GM12878 (cell line): ENCODE measurements at regions not wholly inside any gene's neighbourhood (a gene's known extent, or its start where the extent isn't known, plus 50 kb on each side); places are given as distances from the start of the nearest gene placed in this dataset.

ENCODE experiments used
- CEBPB ChIP-seq, 2 experiments: fragments of 150-350 bp in 1 of 2; IDR thresholded peaks; 2 replicates each; pipeline ENCODE4 v1.6.1; 2012 to 2014; ENCODE audit warnings: low read depth in 2 of 2, low read length in 2 of 2, borderline replicate concordance in 1 of 2, inconsistent platforms in 1 of 2
- GATAD2B ChIP-seq: fragments of 450-650 bp; conservative IDR thresholded peaks from 2 replicates; pipeline ENCODE4 v1.6.1; 2017; ENCODE audit warnings: low read depth, mild to moderate bottlenecking, moderate library complexity
- PAX5 ChIP-seq: IDR thresholded peaks from 2 replicates; pipeline ENCODE4 v1.6.1; 2011; ENCODE audit warnings: low read depth, low read length, borderline replicate concordance
- PML ChIP-seq: IDR thresholded peaks from 2 replicates; pipeline ENCODE4 v1.6.1; 2012; ENCODE audit warnings: low read length, inconsistent platforms
- POU2F2 ChIP-seq: IDR thresholded peaks from 3 replicates; pipeline ENCODE4 v1.6.1; 2011; ENCODE audit warnings: low read depth, mild to moderate bottlenecking, low read length, borderline replicate concordance
- RFX5 ChIP-seq: IDR thresholded peaks from 2 replicates; pipeline ENCODE4 v1.6.1; 2011; ENCODE audit warnings: low read depth, low read length, improper control_type of control experiment
- RUNX3 ChIP-seq: IDR thresholded peaks from 2 replicates; pipeline ENCODE4 v1.6.1; 2012; ENCODE audit warnings: low read length, inconsistent platforms
- SRF ChIP-seq, 2 experiments: IDR thresholded peaks; 2 replicates each; pipeline ENCODE4 v1.6.1; 2011; ENCODE audit warnings: low read depth in 2 of 2, low read length in 2 of 2, mild to moderate bottlenecking in 1 of 2, moderate library complexity in 1 of 2
- ZNF384 ChIP-seq: IDR thresholded peaks from 2 replicates; pipeline ENCODE4 v1.6.1; 2012; ENCODE audit warnings: low read depth, mild to moderate bottlenecking, low read length, improper control_type of control experiment, borderline replicate concordance
- ZZZ3 ChIP-seq: IDR thresholded peaks from 2 replicates; pipeline ENCODE4 v1.6.1; 2011; ENCODE audit warnings: low read depth; ENCODE audit not compliant: control insufficient read depth, insufficient read length
- TF ChIP-seq, protein P1 (sequence below): fragments of 450-650 bp; formaldehyde crosslinking; IDR thresholded peaks from 2 replicates; pipeline ENCODE4 v1.4.0; 2022; ENCODE audit warnings: mild to moderate bottlenecking, moderate library complexity
- TF ChIP-seq, protein P2 (sequence below): IDR thresholded peaks from 2 replicates; pipeline ENCODE4 v1.6.1; 2012; ENCODE audit warnings: mild to moderate bottlenecking, low read depth, low read length
- TF ChIP-seq, protein P3 (sequence below): fragments of 450-650 bp; formaldehyde crosslinking; IDR thresholded peaks from 2 replicates; pipeline ENCODE4 v1.5.0; 2022; ENCODE audit warnings: mild to moderate bottlenecking, missing genetic modification characterization
- TF ChIP-seq, protein P4 (sequence below): fragments of 450-650 bp; conservative IDR thresholded peaks from 2 replicates; pipeline ENCODE4 v1.6.1; 2017; ENCODE audit warnings: mild to moderate bottlenecking, moderate library complexity
- TF ChIP-seq, protein P5 (sequence below): fragments of 450-650 bp; IDR thresholded peaks from 2 replicates; pipeline ENCODE4 v1.6.1; 2017; ENCODE audit warnings: borderline replicate concordance

DNA sequence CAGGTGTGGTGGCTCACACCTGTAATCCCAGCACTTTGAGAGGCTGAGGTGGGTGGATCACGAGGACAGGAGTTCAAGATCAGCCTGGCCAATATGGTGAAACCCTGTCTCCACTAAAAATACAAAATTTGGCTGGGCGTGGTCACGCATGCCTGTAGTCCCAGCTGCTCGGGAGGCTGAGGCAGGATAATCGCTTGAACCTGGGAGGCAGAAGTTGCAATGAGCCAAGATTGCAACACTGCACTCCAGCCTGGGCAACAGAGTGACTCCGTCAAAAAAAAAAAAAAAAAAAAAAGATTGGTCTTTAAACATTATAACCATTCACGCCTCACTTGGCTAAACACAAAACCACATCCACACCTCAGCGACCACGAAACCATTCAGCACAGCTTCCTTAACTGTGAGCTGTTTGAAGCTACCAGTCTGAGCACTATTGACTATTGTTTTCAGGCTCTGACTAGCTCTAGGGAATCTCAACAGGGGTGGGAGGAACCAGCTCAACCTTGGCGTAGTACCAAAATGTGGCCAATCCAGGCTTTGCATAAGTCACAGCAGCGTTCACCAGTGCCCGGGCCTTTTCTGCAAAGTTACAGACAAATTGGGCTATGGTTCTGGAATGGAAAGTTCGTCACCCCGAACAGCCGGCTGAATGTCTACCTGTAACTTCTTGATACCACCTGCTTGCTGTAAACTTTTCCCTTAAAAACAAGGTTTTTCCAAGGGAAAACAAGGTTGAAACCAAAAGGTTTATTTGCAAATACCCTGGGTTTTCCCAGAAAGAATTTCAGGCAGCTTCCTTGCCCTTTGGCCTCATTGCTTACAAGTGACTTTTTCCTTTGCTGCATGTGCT is 73.6 kb upstream of the DHX15 start (continued):
- TF ChIP-seq, protein P1, sequence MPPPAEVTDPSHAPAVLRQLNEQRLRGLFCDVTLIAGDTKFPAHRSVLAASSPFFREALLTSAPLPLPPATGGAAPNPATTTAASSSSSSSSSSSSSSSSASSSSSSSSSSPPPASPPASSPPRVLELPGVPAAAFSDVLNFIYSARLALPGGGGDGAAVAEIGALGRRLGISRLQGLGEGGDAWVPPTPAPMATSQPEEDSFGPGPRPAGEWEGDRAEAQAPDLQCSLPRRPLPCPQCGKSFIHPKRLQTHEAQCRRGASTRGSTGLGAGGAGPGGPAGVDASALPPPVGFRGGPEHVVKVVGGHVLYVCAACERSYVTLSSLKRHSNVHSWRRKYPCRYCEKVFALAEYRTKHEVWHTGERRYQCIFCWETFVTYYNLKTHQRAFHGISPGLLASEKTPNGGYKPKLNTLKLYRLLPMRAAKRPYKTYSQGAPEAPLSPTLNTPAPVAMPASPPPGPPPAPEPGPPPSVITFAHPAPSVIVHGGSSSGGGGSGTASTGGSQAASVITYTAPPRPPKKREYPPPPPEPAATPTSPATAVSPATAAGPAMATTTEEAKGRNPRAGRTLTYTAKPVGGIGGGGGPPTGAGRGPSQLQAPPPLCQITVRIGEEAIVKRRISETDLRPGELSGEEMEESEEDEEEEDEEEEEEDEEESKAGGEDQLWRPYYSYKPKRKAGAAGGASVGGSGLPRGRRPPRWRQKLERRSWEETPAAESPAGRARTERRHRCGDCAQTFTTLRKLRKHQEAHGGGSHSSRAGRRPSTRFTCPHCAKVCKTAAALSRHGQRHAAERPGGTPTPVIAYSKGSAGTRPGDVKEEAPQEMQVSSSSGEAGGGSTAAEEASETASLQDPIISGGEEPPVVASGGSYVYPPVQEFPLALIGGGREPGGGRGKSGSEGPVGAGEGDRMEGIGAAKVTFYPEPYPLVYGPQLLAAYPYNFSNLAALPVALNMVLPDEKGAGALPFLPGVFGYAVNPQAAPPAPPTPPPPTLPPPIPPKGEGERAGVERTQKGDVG (CRISPR knock-in tag), result no peak
- no peak for TF ChIP-seq CEBPB (IDR thresholded peaks at IDR 0.05; ENCODE audit: borderline replicate concordance in 1 of 2, low read depth in 2 of 2, low read length in 2 of 2)
- TF ChIP-seq POU2F2, result no peak
- no peak for TF ChIP-seq RFX5
- TF ChIP-seq ZZZ3, result no peak
- TF ChIP-seq, protein P2, sequence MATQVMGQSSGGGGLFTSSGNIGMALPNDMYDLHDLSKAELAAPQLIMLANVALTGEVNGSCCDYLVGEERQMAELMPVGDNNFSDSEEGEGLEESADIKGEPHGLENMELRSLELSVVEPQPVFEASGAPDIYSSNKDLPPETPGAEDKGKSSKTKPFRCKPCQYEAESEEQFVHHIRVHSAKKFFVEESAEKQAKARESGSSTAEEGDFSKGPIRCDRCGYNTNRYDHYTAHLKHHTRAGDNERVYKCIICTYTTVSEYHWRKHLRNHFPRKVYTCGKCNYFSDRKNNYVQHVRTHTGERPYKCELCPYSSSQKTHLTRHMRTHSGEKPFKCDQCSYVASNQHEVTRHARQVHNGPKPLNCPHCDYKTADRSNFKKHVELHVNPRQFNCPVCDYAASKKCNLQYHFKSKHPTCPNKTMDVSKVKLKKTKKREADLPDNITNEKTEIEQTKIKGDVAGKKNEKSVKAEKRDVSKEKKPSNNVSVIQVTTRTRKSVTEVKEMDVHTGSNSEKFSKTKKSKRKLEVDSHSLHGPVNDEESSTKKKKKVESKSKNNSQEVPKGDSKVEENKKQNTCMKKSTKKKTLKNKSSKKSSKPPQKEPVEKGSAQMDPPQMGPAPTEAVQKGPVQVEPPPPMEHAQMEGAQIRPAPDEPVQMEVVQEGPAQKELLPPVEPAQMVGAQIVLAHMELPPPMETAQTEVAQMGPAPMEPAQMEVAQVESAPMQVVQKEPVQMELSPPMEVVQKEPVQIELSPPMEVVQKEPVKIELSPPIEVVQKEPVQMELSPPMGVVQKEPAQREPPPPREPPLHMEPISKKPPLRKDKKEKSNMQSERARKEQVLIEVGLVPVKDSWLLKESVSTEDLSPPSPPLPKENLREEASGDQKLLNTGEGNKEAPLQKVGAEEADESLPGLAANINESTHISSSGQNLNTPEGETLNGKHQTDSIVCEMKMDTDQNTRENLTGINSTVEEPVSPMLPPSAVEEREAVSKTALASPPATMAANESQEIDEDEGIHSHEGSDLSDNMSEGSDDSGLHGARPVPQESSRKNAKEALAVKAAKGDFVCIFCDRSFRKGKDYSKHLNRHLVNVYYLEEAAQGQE, result no peak
- TF ChIP-seq, protein P3, sequence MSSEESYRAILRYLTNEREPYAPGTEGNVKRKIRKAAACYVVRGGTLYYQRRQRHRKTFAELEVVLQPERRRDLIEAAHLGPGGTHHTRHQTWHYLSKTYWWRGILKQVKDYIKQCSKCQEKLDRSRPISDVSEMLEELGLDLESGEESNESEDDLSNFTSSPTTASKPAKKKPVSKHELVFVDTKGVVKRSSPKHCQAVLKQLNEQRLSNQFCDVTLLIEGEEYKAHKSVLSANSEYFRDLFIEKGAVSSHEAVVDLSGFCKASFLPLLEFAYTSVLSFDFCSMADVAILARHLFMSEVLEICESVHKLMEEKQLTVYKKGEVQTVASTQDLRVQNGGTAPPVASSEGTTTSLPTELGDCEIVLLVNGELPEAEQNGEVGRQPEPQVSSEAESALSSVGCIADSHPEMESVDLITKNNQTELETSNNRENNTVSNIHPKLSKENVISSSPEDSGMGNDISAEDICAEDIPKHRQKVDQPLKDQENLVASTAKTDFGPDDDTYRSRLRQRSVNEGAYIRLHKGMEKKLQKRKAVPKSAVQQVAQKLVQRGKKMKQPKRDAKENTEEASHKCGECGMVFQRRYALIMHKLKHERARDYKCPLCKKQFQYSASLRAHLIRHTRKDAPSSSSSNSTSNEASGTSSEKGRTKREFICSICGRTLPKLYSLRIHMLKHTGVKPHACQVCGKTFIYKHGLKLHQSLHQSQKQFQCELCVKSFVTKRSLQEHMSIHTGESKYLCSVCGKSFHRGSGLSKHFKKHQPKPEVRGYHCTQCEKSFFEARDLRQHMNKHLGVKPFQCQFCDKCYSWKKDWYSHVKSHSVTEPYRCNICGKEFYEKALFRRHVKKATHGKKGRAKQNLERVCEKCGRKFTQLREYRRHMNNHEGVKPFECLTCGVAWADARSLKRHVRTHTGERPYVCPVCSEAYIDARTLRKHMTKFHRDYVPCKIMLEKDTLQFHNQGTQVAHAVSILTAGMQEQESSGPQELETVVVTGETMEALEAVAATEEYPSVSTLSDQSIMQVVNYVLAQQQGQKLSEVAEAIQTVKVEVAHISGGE (CRISPR knock-in tag), result no peak
- peak; percentile 91 for TF ChIP-seq RUNX3
- no peak for TF ChIP-seq SRF (IDR thresholded peaks at IDR 0.05; ENCODE audit: low read depth in 2 of 2, low read length in 2 of 2)
- peak; percentile 40; the same call in 1 of the 2 replicates for TF ChIP-seq ZNF384
- TF ChIP-seq, protein P4, sequence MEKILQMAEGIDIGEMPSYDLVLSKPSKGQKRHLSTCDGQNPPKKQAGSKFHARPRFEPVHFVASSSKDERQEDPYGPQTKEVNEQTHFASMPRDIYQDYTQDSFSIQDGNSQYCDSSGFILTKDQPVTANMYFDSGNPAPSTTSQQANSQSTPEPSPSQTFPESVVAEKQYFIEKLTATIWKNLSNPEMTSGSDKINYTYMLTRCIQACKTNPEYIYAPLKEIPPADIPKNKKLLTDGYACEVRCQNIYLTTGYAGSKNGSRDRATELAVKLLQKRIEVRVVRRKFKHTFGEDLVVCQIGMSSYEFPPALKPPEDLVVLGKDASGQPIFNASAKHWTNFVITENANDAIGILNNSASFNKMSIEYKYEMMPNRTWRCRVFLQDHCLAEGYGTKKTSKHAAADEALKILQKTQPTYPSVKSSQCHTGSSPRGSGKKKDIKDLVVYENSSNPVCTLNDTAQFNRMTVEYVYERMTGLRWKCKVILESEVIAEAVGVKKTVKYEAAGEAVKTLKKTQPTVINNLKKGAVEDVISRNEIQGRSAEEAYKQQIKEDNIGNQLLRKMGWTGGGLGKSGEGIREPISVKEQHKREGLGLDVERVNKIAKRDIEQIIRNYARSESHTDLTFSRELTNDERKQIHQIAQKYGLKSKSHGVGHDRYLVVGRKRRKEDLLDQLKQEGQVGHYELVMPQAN, result no peak
- no peak for TF ChIP-seq PML
- TF ChIP-seq PAX5, result peak; percentile 87; the same call in 1 of the 2 replicates
- no peak for TF ChIP-seq GATAD2B
- TF ChIP-seq, protein P5, sequence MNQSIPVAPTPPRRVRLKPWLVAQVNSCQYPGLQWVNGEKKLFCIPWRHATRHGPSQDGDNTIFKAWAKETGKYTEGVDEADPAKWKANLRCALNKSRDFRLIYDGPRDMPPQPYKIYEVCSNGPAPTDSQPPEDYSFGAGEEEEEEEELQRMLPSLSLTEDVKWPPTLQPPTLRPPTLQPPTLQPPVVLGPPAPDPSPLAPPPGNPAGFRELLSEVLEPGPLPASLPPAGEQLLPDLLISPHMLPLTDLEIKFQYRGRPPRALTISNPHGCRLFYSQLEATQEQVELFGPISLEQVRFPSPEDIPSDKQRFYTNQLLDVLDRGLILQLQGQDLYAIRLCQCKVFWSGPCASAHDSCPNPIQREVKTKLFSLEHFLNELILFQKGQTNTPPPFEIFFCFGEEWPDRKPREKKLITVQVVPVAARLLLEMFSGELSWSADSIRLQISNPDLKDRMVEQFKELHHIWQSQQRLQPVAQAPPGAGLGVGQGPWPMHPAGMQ, result peak; percentile 71; the same call in 1 of the 2 replicates
